ENCODE measurements at regions not wholly inside any gene's neighbourhood (a gene's known extent, or its start where the extent isn't known, plus 50 kb on each side); places are given as distances from the start of the nearest gene placed in this dataset.

- TF ChIP-seq POLR2A (IDR thresholded peaks at IDR 0.05; ENCODE audit: low read depth, low read length) (no peak), POLR2AphosphoS5 (IDR thresholded peaks at IDR 0.05; ENCODE audit: low read depth, low read length) (no peak), TAF1 (IDR thresholded peaks at IDR 0.05; ENCODE audit: borderline replicate concordance, low read depth, low read length) (no peak)
These were observed 472.3 kb downstream of the MMUT start for GRCh38 chr6:48990739-48991138.
